ENCODE measurements at regions not wholly inside any gene's neighbourhood (a gene's known extent, or its start where the extent isn't known, plus 50 kb on each side); places are given as distances from the start of the nearest gene placed in this dataset.
"Not testable (repeated sequence)": the region's sequence is repeated elsewhere in the genome, so short reads cannot be mapped to it uniquely, and the experiment has no call there.

DNA sequence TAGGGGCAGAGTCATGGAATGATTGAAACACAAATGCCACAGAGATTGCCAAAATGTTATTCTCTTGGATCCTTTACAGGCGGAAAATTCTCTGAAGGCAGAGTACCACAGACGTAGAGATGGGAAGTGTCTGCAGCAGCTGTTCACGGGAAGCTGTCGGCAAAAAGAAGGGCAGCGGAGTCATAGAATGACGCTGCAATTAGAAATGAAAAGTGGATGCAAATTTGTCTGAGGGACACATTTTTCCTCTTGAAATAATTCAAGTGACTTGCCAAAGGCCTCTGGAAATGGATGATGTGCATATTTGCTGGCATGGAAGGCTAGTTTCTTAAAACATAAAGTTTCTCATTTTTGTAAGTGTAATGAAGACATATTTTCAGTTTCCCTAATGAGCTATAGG, 77.5 kb upstream of the PLD5 start:
- ATAC-seq (ENCODE audit: low read depth), result no peak
- no peaks in the 10 kb centered on the region for H3K9me3 ChIP-seq (ENCODE audit: severe bottlenecking)

DNA sequence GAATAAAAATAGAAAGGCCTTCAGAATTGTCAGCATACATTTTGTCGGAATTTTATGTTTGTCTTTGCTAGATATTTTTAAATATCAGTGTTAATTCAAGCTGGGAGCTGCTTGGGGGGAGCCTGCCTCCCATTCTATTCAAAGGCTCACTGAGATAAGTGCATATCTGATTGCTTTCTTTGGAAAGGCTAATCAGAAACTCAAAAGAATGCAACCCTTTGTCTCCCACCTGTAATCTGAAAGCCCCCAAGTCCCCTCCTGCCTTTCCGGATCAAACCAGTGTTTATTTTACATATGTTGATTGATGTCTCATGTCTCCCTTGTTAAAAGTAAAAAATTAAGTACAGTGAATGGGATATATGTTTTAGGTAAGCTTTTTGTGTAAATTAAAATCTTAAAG, 69.3 kb upstream of the PLD5 start:
- not testable (repeated sequence) for ATAC-seq (ENCODE audit: low read depth); H3K4me1 ChIP-seq (ENCODE audit: insufficient read depth, poor library complexity, severe bottlenecking); H3K27me3 ChIP-seq (ENCODE audit: insufficient read depth, poor library complexity, severe bottlenecking); H3K36me3 ChIP-seq (ENCODE audit: low read depth); DNase-seq (ENCODE audit: low spot score); H3K9me3 ChIP-seq (ENCODE audit: severe bottlenecking); H3K4me3 ChIP-seq (ENCODE audit: severe bottlenecking); H3K27ac ChIP-seq (ENCODE audit: poor library complexity, severe bottlenecking)

More for the DNA sequence above, 77.5 kb upstream of the PLD5 start:
- H3K4me1 ChIP-seq (ENCODE audit: insufficient read depth, poor library complexity, severe bottlenecking), result no peaks in the 10 kb centered on the region
- DNase-seq (ENCODE audit: low spot score), result no peak
- H3K4me3 ChIP-seq (ENCODE audit: severe bottlenecking), result no peak overlapping the region
- H3K27me3 ChIP-seq (ENCODE audit: insufficient read depth, poor library complexity, severe bottlenecking), result no peaks in the 10 kb centered on the region
- H3K36me3 ChIP-seq (ENCODE audit: low read depth), result no peaks in the 10 kb centered on the region
- TF ChIP-seq, protein P1, sequence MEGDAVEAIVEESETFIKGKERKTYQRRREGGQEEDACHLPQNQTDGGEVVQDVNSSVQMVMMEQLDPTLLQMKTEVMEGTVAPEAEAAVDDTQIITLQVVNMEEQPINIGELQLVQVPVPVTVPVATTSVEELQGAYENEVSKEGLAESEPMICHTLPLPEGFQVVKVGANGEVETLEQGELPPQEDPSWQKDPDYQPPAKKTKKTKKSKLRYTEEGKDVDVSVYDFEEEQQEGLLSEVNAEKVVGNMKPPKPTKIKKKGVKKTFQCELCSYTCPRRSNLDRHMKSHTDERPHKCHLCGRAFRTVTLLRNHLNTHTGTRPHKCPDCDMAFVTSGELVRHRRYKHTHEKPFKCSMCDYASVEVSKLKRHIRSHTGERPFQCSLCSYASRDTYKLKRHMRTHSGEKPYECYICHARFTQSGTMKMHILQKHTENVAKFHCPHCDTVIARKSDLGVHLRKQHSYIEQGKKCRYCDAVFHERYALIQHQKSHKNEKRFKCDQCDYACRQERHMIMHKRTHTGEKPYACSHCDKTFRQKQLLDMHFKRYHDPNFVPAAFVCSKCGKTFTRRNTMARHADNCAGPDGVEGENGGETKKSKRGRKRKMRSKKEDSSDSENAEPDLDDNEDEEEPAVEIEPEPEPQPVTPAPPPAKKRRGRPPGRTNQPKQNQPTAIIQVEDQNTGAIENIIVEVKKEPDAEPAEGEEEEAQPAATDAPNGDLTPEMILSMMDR (IDR thresholded peaks at IDR 0.05; ENCODE audit: poor library complexity, severe bottlenecking), result no peak
- H3K27ac ChIP-seq (ENCODE audit: poor library complexity, severe bottlenecking), result no peak overlapping the region

DNA sequence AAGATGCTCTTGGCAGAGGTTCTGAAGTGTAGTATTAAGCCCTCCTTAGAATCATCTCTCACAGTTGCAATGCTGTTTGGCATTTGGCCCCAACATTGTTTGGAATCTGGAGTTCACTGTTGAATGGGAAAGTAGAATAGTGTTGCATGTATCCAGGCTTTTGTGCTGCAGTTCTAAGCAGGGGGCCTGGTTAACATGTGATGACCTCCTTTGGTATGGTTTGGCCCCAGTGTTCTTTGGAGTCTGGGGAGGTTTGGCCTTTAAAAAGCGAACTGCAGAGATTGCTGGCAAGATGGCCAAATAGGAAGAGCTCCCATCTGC, 61.8 kb upstream of the PLD5 start:
- Histone ChIP-seq H3K36me3 (ENCODE audit: low read depth) (no peaks in the 10 kb centered on the region), H3K4me3 (ENCODE audit: severe bottlenecking) (no peak overlapping the region), H3K27ac (ENCODE audit: poor library complexity, severe bottlenecking) (no peak overlapping the region), H3K9me3 (ENCODE audit: severe bottlenecking) (no peaks in the 10 kb centered on the region), H3K27me3 (ENCODE audit: insufficient read depth, poor library complexity, severe bottlenecking) (no peaks in the 10 kb centered on the region), H3K4me1 (ENCODE audit: insufficient read depth, poor library complexity, severe bottlenecking) (no peaks in the 10 kb centered on the region)
- ATAC-seq (ENCODE audit: low read depth), result no peak
- DNase-seq (ENCODE audit: low spot score), result no peak
- TF ChIP-seq, protein P1 (IDR thresholded peaks at IDR 0.05; ENCODE audit: poor library complexity, severe bottlenecking), result no peak

DNA sequence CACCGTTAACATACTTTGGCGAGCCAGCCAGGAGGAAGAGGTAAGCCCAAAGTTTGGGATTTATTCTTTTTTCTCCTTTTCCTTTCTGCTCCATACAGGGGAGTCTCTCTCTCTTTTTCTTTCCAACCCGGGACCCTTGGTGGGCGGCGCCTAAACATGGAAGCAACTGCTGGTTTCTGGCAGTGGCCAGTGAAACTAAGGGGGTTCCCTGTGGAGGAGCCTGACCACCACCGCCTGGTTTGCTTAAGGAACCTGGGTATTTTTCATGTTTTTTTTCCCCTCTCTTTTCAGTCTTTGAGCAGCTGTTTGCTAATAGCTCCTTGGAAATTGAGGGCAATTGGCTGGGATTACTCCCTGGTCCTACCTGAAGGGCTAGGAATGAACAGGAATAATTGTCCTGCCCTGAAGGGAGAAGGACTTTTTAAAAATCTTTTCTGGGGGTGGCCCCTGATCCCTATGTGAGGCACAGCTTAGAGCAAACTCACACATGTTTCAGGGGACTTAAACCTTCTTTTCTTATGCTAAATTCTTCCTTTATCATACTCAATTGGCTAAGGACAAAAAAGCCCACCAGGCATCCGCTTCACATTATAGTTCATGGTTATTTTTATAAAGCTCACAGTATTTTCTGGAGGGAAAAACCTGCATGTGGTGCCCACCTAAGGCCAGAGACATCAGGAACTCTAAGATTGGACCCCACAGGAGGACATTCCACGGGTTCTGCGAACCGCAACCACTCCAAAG, 61.3 kb upstream of the PLD5 start:
- Histone ChIP-seq H3K27me3 (ENCODE audit: insufficient read depth, poor library complexity, severe bottlenecking) (no peaks in the 10 kb centered on the region), H3K4me1 (ENCODE audit: insufficient read depth, poor library complexity, severe bottlenecking) (no peaks in the 10 kb centered on the region), H3K9me3 (ENCODE audit: severe bottlenecking) (no peaks in the 10 kb centered on the region), H3K4me3 (ENCODE audit: severe bottlenecking) (no peak overlapping the region), H3K36me3 (ENCODE audit: low read depth) (no peaks in the 10 kb centered on the region), H3K27ac (ENCODE audit: poor library complexity, severe bottlenecking) (no peak overlapping the region)
- DNase-seq (ENCODE audit: low spot score), result no peak
- ATAC-seq (ENCODE audit: low read depth), result no peak
- TF ChIP-seq, protein P1 (IDR thresholded peaks at IDR 0.05; ENCODE audit: poor library complexity, severe bottlenecking), result no peak

DNA sequence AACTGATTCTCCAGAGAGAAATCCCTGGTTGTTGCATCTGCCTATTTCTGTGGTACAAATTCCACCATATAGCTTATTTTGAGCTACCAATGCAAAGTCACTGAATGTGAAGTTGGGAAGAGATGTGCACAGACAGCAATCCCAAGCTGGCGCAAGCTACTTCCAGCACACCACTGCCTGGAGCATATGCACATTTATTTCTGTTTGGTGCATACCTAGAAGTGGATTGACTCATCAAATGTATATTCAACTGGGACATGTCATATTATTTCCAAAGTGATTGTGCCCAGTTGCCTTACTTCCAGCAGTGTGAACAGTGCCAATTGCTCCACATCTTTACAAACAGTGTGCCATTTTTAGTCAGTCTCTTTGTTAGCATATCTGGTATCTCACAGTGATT, 58.2 kb upstream of the PLD5 start:
- no peak for DNase-seq (ENCODE audit: low spot score)
- no peak overlapping the region for H3K4me3 ChIP-seq (ENCODE audit: severe bottlenecking)
- H3K9me3 ChIP-seq (ENCODE audit: severe bottlenecking), result no peaks in the 10 kb centered on the region
- no peak overlapping the region for H3K27ac ChIP-seq (ENCODE audit: poor library complexity, severe bottlenecking)
- ATAC-seq (ENCODE audit: low read depth), result no peak
- H3K27me3 ChIP-seq (ENCODE audit: insufficient read depth, poor library complexity, severe bottlenecking), result no peaks in the 10 kb centered on the region
- no peaks in the 10 kb centered on the region for H3K4me1 ChIP-seq (ENCODE audit: insufficient read depth, poor library complexity, severe bottlenecking)
- TF ChIP-seq, protein P1 (IDR thresholded peaks at IDR 0.05; ENCODE audit: poor library complexity, severe bottlenecking), result no peak
- no peaks in the 10 kb centered on the region for H3K36me3 ChIP-seq (ENCODE audit: low read depth)

Data from RWPE2 (cell line).